ENCODE measurements at regions not wholly inside any gene's neighbourhood (a gene's known extent, or its start where the extent isn't known, plus 50 kb on each side); places are given as distances from the start of the nearest gene placed in this dataset.

DNA sequence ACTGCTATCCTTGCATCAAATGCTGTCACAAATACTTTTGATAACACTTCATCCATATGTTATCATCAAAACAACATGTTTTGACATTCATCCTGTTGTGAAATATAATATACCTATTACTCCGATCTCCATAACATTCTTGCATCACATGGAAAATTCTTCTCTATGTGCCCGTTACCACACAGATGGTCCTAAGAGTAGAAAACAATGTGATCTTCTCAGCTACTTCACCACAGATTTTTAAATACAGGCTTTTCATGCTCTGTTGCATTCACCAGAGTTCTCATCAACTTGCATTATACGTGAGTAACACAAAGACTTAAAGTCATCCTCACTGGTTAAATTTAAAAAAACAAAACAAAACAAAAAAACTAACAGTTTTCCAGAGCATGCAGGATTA is 1603.3 kb upstream of the ZEB2 start:
- no peak for DNase-seq (ENCODE audit: low spot score)

DNA sequence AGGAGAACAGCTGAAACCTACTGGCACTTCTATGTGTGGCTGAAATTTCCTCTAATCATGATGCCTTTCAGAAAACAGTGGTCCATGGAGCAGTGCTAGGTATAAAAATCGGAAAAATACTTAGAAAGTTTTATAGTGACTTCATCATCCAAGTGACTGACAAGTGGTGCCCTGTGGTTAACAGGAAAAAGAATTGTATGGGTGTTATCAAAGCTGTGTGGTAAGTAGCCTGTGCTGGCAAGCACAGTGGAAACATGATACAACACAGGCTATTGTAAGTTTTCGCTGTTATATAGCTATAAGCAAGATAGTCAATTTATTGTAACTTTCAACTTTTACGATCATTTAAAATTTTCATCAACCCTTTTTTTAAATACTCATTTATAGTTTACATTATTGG is 1599.7 kb upstream of the ZEB2 start:
- DNase-seq (ENCODE audit: low spot score): no peak

DNA sequence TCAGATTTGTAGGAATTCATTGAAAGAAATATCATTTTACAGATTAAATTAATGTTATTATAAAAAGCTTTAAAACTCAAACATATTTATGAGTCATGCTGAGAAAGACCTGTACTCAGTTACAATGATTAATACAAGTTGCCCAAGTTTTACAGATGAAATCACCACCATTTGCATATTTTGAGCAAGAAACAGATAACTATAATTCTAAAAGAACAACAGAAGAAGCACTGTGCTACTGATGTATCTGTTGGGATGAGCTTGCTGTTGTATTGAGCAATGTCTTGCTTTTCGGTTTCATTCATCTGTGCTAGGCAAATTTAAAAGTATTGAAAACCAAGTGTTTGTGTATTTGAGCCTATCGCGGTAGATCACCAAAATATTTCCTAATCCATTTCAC is 1589.1 kb upstream of the ZEB2 start:
- no peak for DNase-seq (ENCODE audit: low spot score)

DNA sequence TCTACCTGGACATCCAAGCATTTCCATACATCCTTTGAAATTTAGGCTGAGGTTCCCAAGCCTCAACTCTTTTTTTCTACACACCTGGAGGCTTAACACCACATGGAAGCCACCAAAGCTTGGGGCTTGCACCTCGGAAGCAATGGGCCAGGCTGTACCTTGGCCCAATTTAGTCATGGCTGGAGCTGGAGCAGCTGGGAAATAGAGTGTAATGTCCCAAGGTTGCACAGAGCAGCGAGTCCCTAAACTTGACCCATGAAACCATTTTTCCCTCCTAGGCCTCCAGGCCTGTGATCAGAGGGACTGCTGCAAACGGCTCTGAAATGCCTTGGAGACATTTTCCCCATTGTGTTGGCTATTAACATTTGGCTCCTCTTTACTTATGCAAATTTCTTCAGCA is 1574.3 kb upstream of the ZEB2 start:
- no peak for DNase-seq (ENCODE audit: low spot score)

DNA sequence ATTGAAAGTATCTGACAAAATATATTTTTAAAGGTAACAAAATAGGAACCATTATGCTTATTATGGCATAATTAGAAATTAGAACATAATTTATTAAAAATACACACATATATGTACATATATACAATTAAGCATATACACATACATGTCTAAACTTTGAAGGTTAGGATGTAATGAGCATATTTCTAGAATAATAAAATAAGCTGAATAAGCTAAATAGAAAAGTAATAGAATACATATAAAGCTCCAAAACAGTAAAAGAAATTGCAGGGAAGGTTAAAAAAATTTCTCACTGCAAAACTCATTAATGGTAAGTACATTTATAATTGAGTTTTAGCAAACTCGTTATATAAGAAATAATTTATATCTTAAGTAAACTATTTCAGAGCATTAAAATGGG is 1561.5 kb upstream of the ZEB2 start:
- no peak for DNase-seq (ENCODE audit: low spot score)

DNA sequence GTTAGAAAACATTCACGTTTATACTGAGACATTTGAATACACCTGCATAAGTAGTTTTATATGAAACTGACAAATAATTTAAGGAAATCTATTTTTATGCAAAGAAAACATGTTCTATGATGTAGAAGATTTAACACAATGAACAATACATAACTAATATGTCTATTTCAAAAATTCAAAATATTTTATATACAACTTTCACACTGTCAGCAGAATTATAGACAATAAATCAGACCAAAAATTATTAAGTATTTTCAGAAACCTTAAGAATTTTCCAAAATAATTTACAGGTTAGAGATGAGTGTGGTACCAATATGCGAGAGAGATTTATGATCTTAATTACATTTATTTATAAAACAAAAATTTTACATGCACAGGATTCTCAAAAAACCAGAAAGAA is 1561.0 kb upstream of the ZEB2 start:
- no peak for DNase-seq (ENCODE audit: low spot score)

DNA sequence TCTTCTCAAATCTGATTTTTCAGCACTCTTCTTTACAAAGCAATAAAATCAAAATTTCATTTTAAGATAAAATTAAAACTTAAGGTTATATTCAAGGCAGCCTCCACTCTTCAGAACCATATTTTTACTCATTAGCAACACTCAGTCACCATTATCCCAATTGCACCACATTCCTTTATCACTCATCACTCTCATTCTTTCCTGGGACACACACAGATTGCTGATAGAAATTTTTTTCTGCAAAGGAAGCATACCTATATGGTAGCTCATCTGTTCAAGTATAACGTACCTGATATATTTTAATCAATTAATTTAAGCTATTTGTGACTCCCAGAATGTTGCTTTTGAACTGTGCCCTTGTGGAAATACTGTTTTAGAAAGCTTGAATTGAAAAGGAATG is 1559.3 kb upstream of the ZEB2 start:
- DNase-seq (ENCODE audit: low spot score): no peak

DNA sequence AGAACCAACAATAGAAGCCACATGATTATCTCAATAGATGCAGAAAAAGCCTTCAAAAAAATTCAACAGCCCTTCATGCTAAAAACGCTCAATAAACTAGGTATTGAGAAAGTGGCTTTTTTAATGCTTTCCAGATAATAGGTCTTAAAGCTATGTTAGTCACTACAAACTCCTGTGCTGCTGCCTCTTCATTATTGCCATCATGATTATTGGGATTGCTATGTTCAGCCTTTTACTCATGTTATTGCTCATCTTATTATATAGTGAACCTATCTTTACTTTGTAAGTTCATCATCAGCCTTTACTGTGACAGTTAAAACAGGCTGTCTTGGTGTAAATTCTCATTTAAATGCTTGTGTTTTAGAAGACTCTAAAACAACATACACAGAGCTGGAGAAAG is 1557.2 kb upstream of the ZEB2 start:
- DNase-seq (ENCODE audit: low spot score): no peak

DNA sequence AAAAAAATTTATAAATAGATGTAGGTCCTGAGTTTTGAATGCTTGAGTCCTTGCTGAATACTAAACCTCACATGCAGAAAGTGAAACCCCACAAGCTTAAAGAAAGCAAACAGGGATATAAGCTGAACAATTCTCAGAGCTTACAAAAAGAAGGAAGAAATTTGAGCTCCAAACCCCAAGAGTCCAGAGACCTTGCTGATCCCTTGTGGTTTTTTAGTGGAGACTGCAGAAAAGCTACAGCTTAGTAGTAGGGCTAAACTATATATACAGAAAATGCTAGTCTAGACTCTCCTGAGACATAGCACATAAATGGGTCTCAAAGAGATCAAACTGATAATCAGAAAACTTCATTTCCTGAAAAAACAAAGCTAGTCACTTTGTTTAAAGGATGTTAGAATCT is 1548.1 kb upstream of the ZEB2 start:
- no peak for DNase-seq (ENCODE audit: low spot score)

DNA sequence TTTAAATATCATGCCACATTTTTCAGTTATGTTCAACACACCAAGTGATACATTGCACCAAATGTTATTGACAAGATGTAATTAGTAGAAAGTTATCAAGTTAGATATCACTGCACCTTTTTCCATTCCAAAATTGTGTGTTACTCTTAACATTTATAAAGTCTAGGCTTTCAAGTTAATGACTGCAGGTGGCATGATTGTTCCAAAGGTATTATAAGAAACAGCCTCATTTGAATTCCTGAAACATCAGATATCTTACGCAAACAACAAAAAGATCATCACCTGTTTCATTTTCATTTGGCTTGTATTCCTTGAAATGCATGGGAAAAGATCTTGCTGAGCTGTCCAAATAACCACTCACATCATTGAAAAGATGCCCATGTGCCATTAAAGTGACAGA is 1528.2 kb upstream of the ZEB2 start:
- no peak for DNase-seq (ENCODE audit: low spot score)

DNA sequence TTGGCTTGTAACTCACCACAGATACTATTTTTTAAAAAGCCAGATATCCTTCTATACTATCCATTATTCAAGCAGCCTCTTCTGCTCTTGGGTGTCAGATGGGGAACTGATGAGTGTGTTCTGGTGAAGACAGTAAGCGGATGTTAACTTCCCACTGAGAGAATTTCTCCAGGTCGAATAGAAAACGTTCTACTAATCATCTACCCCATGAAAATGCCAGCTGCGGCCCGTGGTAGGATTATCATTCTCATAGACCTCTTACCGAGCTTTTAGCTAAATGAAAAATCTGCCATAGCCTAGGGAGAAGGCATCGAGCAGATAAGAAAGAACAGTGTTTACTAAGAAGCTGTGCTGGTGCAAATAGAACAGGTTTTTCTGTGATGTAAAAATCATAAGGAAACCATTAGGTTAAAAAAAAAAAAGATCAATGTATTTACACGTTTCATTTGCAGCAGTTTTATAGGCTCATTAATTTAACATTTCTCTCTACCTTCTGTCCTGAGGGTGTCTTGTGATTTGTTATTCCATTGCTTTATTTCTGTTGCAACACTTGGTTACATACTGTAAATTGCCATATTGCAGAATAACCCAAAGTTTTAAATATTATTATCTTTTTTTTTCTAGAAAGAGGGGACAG is 1521.5 kb upstream of the ZEB2 start:
- DNase-seq (ENCODE audit: low spot score): no peak

DNA sequence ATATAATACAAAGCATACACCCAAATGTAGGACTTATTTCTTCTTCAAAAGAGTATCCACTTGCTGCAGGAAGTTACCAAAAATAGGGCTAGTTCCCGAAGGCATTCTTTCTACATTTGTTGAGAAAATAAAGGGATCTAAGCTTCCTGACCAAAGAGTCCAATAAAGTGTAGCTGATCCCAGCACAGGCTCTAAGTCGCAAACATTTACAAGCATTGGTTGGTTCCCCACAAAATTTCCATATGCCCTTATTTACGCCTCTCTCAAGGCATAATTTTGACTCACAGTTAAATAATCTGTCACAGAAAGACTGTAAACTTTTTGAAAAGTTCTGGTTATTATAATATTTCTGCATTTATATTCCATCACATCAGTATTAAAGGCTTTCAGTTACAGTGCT is 1520.1 kb upstream of the ZEB2 start:
- DNase-seq (ENCODE audit: low spot score): no peak

DNA sequence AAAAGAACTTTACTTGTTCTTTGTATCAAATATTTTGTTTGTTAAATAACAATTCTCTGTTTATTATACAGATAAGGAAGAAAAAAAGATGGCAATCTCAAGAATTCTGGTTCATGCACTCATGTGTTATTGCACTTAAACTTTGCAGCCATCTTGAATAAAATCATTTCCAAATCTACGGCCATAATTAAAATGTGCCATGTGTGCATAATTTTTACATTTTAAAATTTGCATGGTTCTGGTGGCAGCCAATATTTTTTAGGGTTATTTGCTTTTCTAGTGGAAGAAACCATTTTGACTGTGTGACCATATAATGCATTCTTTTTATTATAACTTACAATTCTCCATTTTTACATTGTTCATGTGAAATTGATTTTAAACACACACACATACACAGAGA is 1518.1 kb upstream of the ZEB2 start:
- DNase-seq (ENCODE audit: low spot score): no peak

DNA sequence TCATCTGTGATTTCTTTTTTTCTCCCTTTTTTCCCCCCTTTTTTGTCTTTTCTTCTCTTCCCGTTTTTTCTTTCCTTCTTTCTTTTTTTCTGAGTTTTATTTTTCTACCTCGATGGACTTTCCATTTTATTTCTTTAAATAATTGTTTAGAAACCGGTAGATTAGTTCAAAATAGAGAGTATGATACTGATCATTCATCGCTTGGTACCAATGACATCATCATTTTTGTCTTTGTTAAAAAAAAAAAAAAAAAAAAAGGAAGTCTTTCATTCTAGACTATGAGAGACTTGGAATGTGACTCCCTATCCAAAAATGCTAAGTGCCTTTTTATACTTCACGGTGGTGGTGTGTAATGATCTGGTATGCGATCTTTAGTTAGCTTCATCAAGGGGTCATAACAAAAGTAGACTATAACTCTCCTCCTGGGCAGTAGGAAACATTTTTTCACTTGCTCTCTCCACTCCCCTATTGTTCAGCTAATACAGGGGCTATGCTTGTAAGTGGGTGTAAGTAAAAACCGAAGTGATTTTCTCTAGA is 1517.5 kb upstream of the ZEB2 start:
- DNase-seq (ENCODE audit: low spot score): no peak

DNA sequence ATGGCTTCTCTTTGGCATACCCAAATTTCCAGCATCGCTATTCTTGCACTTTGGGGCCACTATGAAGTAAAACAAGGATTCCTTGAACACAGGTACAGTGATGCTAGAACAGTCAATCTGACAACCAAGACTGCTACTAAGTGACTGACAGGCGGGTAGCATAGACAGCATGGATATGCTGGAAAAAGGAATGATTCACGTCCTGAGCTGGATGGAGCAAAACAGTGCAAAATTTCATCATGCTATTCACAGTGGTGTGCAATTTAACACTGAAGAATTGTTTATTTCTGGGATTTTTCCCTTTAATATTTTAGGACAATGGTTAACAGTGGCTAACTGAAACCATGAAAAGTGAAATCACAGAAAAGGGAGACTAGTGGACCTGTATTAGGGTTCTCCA is 1511.2 kb upstream of the ZEB2 start:
- no peak for DNase-seq (ENCODE audit: low spot score)

DNA sequence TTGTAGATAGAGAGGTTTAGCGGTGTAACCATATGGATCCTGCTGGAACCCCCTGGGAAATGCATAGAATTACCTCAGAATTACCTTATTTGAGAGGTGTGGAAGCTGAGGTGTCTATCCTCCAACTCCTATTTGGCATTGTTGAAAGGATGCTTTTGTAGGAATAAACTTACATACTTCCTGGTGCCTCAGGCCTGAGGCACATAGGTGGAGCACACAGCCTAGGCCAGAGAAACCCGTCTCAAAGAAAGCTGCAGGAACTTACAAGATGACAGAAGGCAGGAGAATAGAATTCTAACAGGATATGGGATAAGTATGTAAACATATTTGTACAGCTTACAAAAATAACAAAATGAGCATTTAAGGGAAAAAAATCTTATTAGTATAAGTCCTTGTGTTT is 1507.2 kb upstream of the ZEB2 start:
- no peak for DNase-seq (ENCODE audit: low spot score)

DNA sequence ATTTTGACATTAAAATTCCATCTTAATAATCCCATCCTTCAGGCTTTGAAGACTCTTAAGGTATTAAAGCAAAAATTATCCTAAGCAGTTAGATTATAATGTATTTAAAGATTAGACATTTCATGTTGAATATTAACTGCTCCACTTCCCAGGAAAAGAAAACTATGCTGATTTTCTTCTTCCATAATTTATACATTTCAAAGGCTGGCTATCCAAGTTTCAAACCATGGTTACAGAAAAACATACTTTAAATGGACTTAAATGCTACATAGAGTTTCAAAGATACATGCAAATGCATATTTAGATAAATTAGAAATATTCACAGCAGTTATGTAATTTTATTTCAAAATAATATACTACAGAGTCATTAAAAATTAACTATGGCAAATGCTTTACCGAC is 1505.6 kb upstream of the ZEB2 start:
- no peak for DNase-seq (ENCODE audit: low spot score)

DNA sequence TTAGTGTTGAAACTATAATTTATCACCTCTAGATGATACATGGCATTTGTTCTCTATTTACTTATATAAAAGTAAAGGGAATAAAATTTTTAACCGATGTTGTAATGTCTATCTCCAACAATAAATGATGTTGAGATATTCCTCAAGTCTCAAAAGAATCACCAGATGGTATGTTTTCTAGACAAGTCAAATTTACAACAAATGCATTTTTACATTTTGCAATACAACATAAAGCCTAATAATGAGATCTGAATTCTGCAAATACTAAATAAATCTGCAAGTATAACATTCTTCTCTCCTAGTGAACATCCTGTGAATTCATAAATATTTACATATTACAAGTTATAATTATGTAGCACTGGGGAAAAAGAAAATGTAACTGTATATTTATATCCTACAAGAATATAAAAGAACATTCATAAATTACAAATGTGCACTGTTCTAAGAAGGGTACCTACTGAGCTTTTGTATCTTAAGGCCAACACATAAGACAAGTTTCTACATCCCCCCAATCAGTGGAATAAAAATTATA is 1504.4 kb upstream of the ZEB2 start:
- DNase-seq (ENCODE audit: low spot score): no peak

DNA sequence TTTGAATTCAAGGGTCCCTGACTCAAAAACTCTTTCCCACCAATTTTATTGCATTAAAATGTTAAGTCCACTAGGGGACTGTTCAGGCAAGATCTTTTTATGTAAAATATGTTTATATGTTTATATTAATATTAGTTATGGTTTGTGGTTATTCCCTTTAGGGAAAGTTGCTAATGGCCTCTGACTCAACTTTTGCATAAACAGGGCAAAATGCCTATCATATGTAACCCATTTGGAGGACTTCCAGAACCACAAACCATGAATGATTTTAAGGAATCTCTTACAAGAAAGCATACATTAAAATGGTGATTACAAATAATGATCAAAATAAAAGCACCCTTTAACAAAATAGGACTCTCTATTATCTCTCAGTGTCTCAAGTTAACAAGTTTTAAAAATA is 1484.5 kb upstream of the ZEB2 start:
- no peak for DNase-seq (ENCODE audit: low spot score)

DNA sequence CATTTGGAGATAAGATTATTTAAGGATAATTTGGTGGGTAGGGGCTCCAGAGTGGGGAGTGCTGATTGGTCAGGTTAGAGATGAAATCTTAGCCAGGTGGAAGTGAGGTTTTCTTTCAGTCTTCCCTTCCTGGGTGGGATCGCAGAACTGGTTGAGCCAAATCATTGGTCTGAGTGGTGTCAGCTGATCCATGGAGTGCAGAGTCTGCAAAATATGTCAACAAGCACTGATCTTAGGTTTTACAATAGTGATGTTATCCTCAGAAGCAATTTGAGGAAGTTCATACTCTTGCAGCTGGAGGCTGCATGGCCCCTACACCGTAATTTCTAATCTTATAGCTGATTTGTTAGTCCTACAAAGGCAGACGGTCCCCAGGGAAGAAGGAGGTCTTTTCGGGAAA is 1483.4 kb upstream of the ZEB2 start:
- DNase-seq (ENCODE audit: low spot score): no peak

DNA sequence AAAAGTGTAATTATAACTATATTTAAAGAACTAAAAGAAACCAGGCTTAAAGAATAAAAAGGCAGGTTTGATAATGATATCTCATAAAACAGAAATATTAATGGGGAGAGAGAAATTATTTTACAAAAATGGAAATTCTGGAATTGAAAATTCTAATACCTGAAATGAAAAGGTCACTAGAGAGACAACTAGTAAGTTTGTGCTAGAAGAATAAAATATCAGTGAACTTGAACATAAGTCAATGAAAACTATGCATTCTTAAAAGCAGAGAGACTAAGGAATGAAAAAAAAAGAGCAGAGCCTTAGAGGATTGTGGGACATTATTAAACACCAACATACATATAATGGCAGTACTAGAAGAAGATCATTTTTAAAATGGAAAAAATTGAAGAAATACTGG is 1475.0 kb upstream of the ZEB2 start:
- DNase-seq (ENCODE audit: low spot score): no peak

DNA sequence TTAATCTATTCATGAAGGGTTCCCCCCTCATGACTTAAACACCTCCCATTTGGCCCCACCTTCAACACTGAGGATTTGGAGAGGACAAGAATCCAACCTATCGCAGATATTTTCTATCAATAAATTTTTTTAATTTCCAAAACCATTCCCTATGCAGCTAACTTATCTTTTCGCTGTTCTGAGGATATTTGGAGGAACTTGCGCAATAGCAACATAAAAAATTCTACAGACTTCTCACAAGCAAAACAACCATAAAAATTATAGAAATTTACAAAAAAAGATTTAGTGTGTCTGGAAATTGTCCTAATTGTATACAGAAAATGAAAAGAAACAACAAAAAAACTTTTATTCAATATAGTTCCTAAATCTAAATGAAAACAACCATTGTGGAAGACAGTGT is 1472.7 kb upstream of the ZEB2 start:
- no peak for DNase-seq (ENCODE audit: low spot score)

DNA sequence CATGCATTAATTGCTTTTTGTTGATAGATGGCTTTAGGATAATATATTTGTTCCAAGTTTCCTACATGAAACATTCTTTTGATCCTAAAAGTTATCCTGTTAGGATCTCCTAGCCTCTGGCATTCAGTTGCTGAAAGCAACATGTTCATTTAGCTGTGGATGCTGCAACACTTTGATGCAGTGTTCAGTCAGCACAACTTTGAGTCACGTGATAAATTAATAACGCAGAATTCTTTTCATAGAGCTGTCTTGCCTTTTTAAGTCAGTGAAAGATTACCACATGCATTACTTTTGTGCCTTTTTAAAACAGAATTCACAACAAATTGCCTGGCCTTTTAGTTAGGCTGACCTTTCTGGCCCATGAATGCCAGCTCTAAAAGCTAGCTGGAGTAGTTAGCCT is 1467.9 kb upstream of the ZEB2 start:
- no peak for DNase-seq (ENCODE audit: low spot score)

DNA sequence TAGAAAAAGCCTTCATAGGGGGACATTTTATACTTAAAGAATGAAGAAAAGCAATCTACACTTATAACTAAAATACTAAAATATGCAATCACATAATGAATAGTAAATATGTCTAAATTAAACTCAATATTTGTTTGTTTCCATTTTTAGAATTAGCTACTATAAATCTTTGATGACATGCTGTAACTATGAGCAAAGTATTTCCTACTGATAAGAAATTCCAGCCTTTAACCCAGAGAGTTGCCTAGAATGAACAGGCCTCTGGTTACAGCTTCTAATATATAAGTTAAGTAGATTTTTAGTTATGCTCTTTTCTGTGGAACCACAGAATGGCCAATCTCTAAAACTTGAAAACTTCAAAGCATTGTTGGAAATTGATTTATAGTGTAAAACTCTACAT is 1465.6 kb upstream of the ZEB2 start:
- no peak for DNase-seq (ENCODE audit: low spot score)

All from mesenteric fat pad (tissue), 1 donor.